ENCODE measurements at regions not wholly inside any gene's neighbourhood (a gene's known extent, or its start where the extent isn't known, plus 50 kb on each side); places are given as distances from the start of the nearest gene placed in this dataset.

DNA sequence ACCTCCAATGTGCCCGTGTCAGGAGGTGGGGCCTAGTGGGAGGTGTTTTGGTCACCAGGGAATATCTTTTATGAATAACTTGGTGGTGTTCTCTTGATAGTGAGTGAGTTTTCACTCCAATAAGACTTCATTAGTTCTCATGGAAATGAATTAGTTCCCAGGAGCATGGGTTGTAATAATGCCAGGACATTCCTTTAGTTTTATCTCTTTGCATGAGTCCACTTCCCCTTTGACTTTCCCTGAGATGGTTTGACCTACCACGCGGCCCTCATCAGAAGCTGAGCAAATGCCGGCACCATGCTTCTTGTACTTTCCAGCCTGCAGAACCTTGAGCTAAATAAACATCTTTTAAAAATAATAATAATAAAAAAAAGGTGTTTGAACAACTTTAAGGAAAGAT is 112.9 kb upstream of the ACSL4 start:
- 83% methylated on average over 4 of the region's 4 CpGs for WGBS (ENCODE audit: low lambda C conversion rate, missing lambda C conversion rate)
- Histone ChIP-seq H2AFZ (no peak overlapping the region), H3K9me2 (replicated peaks; ENCODE audit: insufficient read depth) (no peaks in the 10 kb centered on the region), H3K36me3 (replicated peaks; ENCODE audit: insufficient read depth, low read depth) (no peaks in the 10 kb centered on the region), H3K4me3 (no peak overlapping the region), H3K27ac (no peak overlapping the region), H3K4me2 (no peak overlapping the region), H3K9me3 (ENCODE audit: low read depth) (no peaks in the 10 kb centered on the region), H3K79me2 (no peaks in the 10 kb centered on the region), H3K4me1 (ENCODE audit: insufficient read depth) (no peaks in the 10 kb centered on the region), H4K20me1 (ENCODE audit: insufficient read depth, poor library complexity, severe bottlenecking) (no peaks in the 10 kb centered on the region), H3K27me3 (no peaks in the 10 kb centered on the region)
- no peak for DNase-seq (ENCODE audit: low spot score)
- TF ChIP-seq EZH2 (IDR thresholded peaks at IDR 0.05; ENCODE audit: borderline replicate concordance), result no peak
- TF ChIP-seq, protein P1, sequence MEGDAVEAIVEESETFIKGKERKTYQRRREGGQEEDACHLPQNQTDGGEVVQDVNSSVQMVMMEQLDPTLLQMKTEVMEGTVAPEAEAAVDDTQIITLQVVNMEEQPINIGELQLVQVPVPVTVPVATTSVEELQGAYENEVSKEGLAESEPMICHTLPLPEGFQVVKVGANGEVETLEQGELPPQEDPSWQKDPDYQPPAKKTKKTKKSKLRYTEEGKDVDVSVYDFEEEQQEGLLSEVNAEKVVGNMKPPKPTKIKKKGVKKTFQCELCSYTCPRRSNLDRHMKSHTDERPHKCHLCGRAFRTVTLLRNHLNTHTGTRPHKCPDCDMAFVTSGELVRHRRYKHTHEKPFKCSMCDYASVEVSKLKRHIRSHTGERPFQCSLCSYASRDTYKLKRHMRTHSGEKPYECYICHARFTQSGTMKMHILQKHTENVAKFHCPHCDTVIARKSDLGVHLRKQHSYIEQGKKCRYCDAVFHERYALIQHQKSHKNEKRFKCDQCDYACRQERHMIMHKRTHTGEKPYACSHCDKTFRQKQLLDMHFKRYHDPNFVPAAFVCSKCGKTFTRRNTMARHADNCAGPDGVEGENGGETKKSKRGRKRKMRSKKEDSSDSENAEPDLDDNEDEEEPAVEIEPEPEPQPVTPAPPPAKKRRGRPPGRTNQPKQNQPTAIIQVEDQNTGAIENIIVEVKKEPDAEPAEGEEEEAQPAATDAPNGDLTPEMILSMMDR (IDR thresholded peaks at IDR 0.05; ENCODE audit: poor library complexity), result no peak
- TF ChIP-seq EZH2phosphoT487 (IDR thresholded peaks at IDR 0.05; ENCODE audit: low read depth, severe bottlenecking, unreplicated experiment), result no peak

DNA sequence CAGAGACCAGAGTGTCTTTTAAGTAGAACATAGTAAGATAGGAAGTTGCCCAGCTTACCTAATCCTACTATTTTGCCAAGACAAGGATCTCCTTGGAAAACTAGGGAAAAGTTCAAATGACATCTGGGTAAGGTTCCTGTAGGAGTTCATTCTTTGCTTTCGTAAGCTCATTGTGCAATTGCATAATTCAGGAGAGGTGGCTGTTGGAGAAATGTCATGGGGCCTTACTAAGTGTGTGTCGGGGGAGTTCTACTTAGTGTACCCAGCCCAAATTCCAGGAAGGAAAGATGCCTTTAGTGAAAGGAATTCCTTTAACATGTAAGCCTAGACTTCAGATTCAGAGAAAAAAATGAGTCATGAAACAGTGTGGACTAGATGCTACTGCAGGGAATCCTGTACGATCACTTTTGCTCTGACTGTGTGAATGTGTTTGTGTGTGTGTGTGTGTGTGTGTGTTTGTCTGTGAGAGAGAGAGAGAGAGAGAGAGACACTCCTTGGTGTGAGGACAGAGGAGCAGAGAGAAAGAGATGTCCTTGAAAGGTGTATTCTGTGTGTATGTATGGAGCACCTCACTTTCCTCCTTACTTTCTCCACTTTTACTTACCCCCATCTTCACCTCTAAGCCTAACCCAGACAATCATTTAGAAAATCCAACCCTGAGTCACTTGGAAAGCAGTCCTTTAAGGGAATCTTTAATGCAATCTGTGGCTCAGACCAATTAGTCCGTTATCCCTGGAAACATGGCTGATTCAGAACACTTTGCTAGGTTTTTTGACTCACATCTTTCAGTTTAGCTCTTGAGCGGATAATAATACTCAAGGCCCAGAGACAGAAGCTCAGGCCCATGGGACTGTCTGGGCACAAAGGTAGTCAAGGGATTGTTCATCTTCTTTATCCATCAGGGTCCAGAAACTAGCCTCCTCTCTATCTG is 114.5 kb upstream of the ACSL4 start:
- Histone ChIP-seq H3K9me2 (replicated peaks; ENCODE audit: insufficient read depth) (no peaks in the 10 kb centered on the region), H3K36me3 (replicated peaks; ENCODE audit: insufficient read depth, low read depth) (no peaks in the 10 kb centered on the region), H3K4me1 (ENCODE audit: insufficient read depth) (no peaks in the 10 kb centered on the region), H2AFZ (no peak overlapping the region), H4K20me1 (ENCODE audit: insufficient read depth, poor library complexity, severe bottlenecking) (no peaks in the 10 kb centered on the region), H3K9me3 (ENCODE audit: low read depth) (no peaks in the 10 kb centered on the region), H3K27ac (peak overlapping the region; percentile 52), H3K4me3 (no peak overlapping the region), H3K4me2 (no peak overlapping the region), H3K79me2 (no peaks in the 10 kb centered on the region), H3K27me3 (no peaks in the 10 kb centered on the region)
- DNase-seq (ENCODE audit: low spot score), result peak; percentile 35
- TF ChIP-seq, protein P1 (IDR thresholded peaks at IDR 0.05; ENCODE audit: poor library complexity), result no peak
- no peak for TF ChIP-seq EZH2 (IDR thresholded peaks at IDR 0.05; ENCODE audit: borderline replicate concordance)
- TF ChIP-seq EZH2phosphoT487 (IDR thresholded peaks at IDR 0.05; ENCODE audit: low read depth, severe bottlenecking, unreplicated experiment), result no peak
- 70% methylated on average over 5 of the region's 5 CpGs for WGBS (ENCODE audit: low lambda C conversion rate, missing lambda C conversion rate)

- H3K79me2 ChIP-seq, result no peaks in the 10 kb centered on the region
- H3K27ac ChIP-seq, result no peak overlapping the region
- no peak overlapping the region for H2AFZ ChIP-seq
- no peaks in the 10 kb centered on the region for H3K9me3 ChIP-seq (ENCODE audit: low read depth)
- no peaks in the 10 kb centered on the region for H4K20me1 ChIP-seq (ENCODE audit: insufficient read depth, poor library complexity, severe bottlenecking)
- no peaks in the 10 kb centered on the region for H3K4me1 ChIP-seq (ENCODE audit: insufficient read depth)
- no peaks in the 10 kb centered on the region for H3K36me3 ChIP-seq (replicated peaks; ENCODE audit: insufficient read depth, low read depth)
- 35% methylated on average over 4 of the region's 4 CpGs for WGBS (ENCODE audit: low lambda C conversion rate, missing lambda C conversion rate)
- TF ChIP-seq EZH2phosphoT487 (IDR thresholded peaks at IDR 0.05; ENCODE audit: low read depth, severe bottlenecking, unreplicated experiment) (no peak), EZH2 (IDR thresholded peaks at IDR 0.05; ENCODE audit: borderline replicate concordance) (no peak)
- TF ChIP-seq, protein P1 (IDR thresholded peaks at IDR 0.05; ENCODE audit: poor library complexity), result no peak
- DNase-seq (ENCODE audit: low spot score), result no peak
- no peak overlapping the region for H3K4me3 ChIP-seq
- H3K4me2 ChIP-seq, result no peak overlapping the region
- H3K27me3 ChIP-seq, result no peaks in the 10 kb centered on the region
- H3K9me2 ChIP-seq (replicated peaks; ENCODE audit: insufficient read depth), result no peaks in the 10 kb centered on the region
Observed at GRCh38 chrX:109848461-109849050, 115.5 kb upstream of the ACSL4 start.
